ENCODE measurements at regions not wholly inside any gene's neighbourhood (a gene's known extent, or its start where the extent isn't known, plus 50 kb on each side); places are given as distances from the start of the nearest gene placed in this dataset.
"Not testable (repeated sequence)": the region's sequence is repeated elsewhere in the genome, so short reads cannot be mapped to it uniquely, and the experiment has no call there.

DNA sequence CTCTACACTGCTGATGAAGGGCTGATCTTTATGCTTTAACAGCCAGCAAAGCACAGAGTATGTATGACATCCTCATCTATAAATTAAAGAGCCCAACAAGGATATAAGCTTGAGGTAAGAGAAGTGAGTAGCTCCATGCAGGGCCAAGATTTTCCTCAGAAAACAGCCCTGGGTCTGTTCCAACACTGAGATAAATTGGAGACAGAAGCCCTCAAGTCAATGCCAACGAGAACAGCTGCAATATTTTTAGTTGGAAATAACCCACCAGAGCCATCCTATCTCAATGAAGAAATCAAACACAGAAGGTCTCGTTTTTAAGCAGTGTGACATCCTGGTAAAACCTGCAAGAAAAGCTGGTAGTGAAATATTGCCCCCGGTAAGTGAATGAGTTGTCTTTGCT is 297.0 kb upstream of the AUTS2 start:
- H3K27me3 ChIP-seq (replicated peaks; ENCODE audit: insufficient read depth, low read length): no peaks in the 10 kb centered on the region
- DNase-seq: no peak
- H3K27ac ChIP-seq (ENCODE audit: low read length): no peak overlapping the region
- H2AFZ ChIP-seq (ENCODE audit: low read length): no peak overlapping the region
- H3K36me3 ChIP-seq (replicated peaks; ENCODE audit: insufficient read depth, low read length): no peaks in the 10 kb centered on the region
- no peak overlapping the region for H3K9ac ChIP-seq (ENCODE audit: low read length)
- no peaks in the 10 kb centered on the region for H3K4me1 ChIP-seq (ENCODE audit: low read length)
- TF ChIP-seq EZH2phosphoT487 (IDR thresholded peaks at IDR 0.05; ENCODE audit: low read length) (no peak), EZH2 (optimal IDR thresholded peaks at IDR 0.05; ENCODE audit: low read depth, low read length) (no peak)
- TF ChIP-seq, protein P1, sequence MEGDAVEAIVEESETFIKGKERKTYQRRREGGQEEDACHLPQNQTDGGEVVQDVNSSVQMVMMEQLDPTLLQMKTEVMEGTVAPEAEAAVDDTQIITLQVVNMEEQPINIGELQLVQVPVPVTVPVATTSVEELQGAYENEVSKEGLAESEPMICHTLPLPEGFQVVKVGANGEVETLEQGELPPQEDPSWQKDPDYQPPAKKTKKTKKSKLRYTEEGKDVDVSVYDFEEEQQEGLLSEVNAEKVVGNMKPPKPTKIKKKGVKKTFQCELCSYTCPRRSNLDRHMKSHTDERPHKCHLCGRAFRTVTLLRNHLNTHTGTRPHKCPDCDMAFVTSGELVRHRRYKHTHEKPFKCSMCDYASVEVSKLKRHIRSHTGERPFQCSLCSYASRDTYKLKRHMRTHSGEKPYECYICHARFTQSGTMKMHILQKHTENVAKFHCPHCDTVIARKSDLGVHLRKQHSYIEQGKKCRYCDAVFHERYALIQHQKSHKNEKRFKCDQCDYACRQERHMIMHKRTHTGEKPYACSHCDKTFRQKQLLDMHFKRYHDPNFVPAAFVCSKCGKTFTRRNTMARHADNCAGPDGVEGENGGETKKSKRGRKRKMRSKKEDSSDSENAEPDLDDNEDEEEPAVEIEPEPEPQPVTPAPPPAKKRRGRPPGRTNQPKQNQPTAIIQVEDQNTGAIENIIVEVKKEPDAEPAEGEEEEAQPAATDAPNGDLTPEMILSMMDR (IDR thresholded peaks at IDR 0.05; ENCODE audit: low read length): no peak
- no peaks in the 10 kb centered on the region for H4K20me1 ChIP-seq (ENCODE audit: insufficient read depth, low read length)
- H3K9me3 ChIP-seq (replicated peaks; ENCODE audit: insufficient read depth, low read length): no peaks in the 10 kb centered on the region
- no peaks in the 10 kb centered on the region for H3K79me2 ChIP-seq (ENCODE audit: low read length)
- H3K9me2 ChIP-seq (replicated peaks; ENCODE audit: insufficient read depth, low read length): no peaks in the 10 kb centered on the region
- no peaks in the 10 kb centered on the region for H3F3A ChIP-seq (ENCODE audit: insufficient read depth, low read length)
- H3K4me2 ChIP-seq (ENCODE audit: low read depth, low read length): no peak overlapping the region
- H3K4me3 ChIP-seq (ENCODE audit: low read length): no peak overlapping the region

- Histone ChIP-seq H3K27ac (ENCODE audit: low read length) (no peak overlapping the region), H3K9ac (ENCODE audit: low read length) (no peak overlapping the region), H2AFZ (ENCODE audit: low read length) (no peak overlapping the region), H3K4me1 (ENCODE audit: low read length) (no peaks in the 10 kb centered on the region), H3K4me2 (ENCODE audit: low read depth, low read length) (no peak overlapping the region), H3K9me2 (replicated peaks; ENCODE audit: insufficient read depth, low read length) (no peaks in the 10 kb centered on the region), H3K79me2 (ENCODE audit: low read length) (no peaks in the 10 kb centered on the region), H4K20me1 (ENCODE audit: insufficient read depth, low read length) (no peaks in the 10 kb centered on the region), H3F3A (ENCODE audit: insufficient read depth, low read length) (no peaks in the 10 kb centered on the region), H3K36me3 (replicated peaks; ENCODE audit: insufficient read depth, low read length) (no peaks in the 10 kb centered on the region), H3K9me3 (replicated peaks; ENCODE audit: insufficient read depth, low read length) (no peaks in the 10 kb centered on the region), H3K27me3 (replicated peaks; ENCODE audit: insufficient read depth, low read length) (no peaks in the 10 kb centered on the region), H3K4me3 (ENCODE audit: low read length) (no peak overlapping the region)
- TF ChIP-seq EZH2phosphoT487 (IDR thresholded peaks at IDR 0.05; ENCODE audit: low read length) (no peak), EZH2 (optimal IDR thresholded peaks at IDR 0.05; ENCODE audit: low read depth, low read length) (no peak)
- TF ChIP-seq, protein P1 (IDR thresholded peaks at IDR 0.05; ENCODE audit: low read length): no peak
- no peak for DNase-seq
Observed at GRCh38 chr7:69309601-69310000, 288.7 kb upstream of the AUTS2 start.

DNA sequence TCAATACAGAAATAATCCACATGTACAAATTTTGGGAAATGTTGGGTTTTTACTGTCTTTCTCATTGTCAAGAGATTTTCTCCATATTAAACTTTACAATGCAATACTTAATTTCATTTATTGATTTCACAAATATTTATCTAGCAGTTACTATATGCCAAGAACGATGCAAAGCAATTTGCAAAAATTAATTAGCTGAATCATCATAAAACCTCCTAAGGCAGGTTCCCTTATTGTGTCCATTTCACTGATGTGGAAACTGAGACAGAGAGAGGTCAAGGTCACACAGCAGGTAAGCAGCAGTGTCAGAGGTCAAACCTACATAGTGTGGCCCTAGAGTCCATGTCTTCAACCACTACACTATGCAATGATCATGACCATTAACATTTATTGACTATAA is 286.8 kb upstream of the AUTS2 start:
- H3K27ac ChIP-seq (ENCODE audit: low read length): no peak overlapping the region

DNA sequence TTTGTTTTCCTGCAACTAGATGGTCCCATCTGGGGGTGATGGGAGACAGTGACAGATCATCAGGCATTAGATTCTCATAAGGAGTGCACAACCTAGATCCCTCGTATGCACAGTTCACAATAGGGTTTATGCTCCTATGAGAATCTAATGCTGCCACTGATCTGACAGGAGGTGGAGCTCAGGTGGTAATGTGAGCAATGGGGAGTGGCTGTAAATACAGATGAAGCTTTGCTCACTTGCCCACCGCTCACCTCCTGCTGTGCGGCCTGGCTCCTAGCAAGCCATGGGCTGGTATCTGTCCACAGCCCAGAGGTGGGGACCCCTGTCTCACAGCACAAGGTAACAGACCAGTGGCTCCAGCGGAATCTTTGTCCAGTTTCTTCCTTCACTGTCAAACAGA is 284.4 kb upstream of the AUTS2 start:
- not testable (repeated sequence) for H4K20me1 ChIP-seq (ENCODE audit: insufficient read depth, low read length); H3K4me3 ChIP-seq (ENCODE audit: low read length); H3K9me2 ChIP-seq (replicated peaks; ENCODE audit: insufficient read depth, low read length); H3K9ac ChIP-seq (ENCODE audit: low read length); H3K9me3 ChIP-seq (replicated peaks; ENCODE audit: insufficient read depth, low read length); H3K27me3 ChIP-seq (replicated peaks; ENCODE audit: insufficient read depth, low read length); H3K27ac ChIP-seq (ENCODE audit: low read length); H2AFZ ChIP-seq (ENCODE audit: low read length); H3K4me1 ChIP-seq (ENCODE audit: low read length); H3F3A ChIP-seq (ENCODE audit: insufficient read depth, low read length); H3K4me2 ChIP-seq (ENCODE audit: low read depth, low read length); H3K79me2 ChIP-seq (ENCODE audit: low read length); DNase-seq; H3K36me3 ChIP-seq (replicated peaks; ENCODE audit: insufficient read depth, low read length)

More for the DNA sequence above, 286.8 kb upstream of the AUTS2 start:
- H3K4me1 ChIP-seq (ENCODE audit: low read length): no peaks in the 10 kb centered on the region
- no peak overlapping the region for H2AFZ ChIP-seq (ENCODE audit: low read length)
- H3K36me3 ChIP-seq (replicated peaks; ENCODE audit: insufficient read depth, low read length): no peaks in the 10 kb centered on the region
- H4K20me1 ChIP-seq (ENCODE audit: insufficient read depth, low read length): no peaks in the 10 kb centered on the region
- no peaks in the 10 kb centered on the region for H3K9me2 ChIP-seq (replicated peaks; ENCODE audit: insufficient read depth, low read length)
- H3K9me3 ChIP-seq (replicated peaks; ENCODE audit: insufficient read depth, low read length): no peaks in the 10 kb centered on the region
- no peaks in the 10 kb centered on the region for H3K79me2 ChIP-seq (ENCODE audit: low read length)
- H3K4me2 ChIP-seq (ENCODE audit: low read depth, low read length): no peak overlapping the region
- no peak for DNase-seq
- no peak overlapping the region for H3K4me3 ChIP-seq (ENCODE audit: low read length)
- TF ChIP-seq EZH2phosphoT487 (IDR thresholded peaks at IDR 0.05; ENCODE audit: low read length) (no peak), EZH2 (optimal IDR thresholded peaks at IDR 0.05; ENCODE audit: low read depth, low read length) (no peak)
- TF ChIP-seq, protein P1 (IDR thresholded peaks at IDR 0.05; ENCODE audit: low read length): no peak
- H3K9ac ChIP-seq (ENCODE audit: low read length): no peak overlapping the region
- no peaks in the 10 kb centered on the region for H3F3A ChIP-seq (ENCODE audit: insufficient read depth, low read length)
- no peaks in the 10 kb centered on the region for H3K27me3 ChIP-seq (replicated peaks; ENCODE audit: insufficient read depth, low read length)
